GM18498 (cell line): ENCODE measurements at regions not wholly inside any gene's neighbourhood (a gene's known extent, or its start where the extent isn't known, plus 50 kb on each side); places are given as distances from the start of the nearest gene placed in this dataset.
"Not testable (repeated sequence)": the region's sequence is repeated elsewhere in the genome, so short reads cannot be mapped to it uniquely, and the experiment has no call there.

Experiments
- ATAC-seq: cut with Tn5 transposase; IDR thresholded peaks from one replicate; pipeline ENCODE4 v1.9.1; 2021; ENCODE audit warnings: mild to moderate bottlenecking, moderate library complexity; ENCODE audit not compliant: unreplicated experiment

DNA sequence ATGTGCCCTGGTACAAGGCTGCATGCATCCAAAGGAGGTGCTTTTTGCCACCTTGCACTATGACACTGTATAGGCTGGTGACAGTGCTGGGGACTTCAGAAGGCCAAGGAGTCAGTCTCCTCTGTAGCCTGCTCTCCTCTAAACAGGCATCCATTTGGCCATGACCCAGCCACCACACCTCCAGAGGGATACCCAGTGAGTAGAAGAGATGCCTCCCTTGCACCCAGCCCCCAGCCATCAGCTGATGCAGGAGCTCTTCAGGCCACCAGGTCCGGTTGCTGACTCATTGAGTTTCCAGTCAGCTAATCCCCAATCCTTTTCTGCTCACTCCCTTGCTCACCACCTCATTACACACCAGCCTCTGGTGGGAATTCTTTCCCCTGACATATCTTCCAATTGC lies 99.8 kb downstream of the PJA1 start:
- no peak for ATAC-seq

DNA sequence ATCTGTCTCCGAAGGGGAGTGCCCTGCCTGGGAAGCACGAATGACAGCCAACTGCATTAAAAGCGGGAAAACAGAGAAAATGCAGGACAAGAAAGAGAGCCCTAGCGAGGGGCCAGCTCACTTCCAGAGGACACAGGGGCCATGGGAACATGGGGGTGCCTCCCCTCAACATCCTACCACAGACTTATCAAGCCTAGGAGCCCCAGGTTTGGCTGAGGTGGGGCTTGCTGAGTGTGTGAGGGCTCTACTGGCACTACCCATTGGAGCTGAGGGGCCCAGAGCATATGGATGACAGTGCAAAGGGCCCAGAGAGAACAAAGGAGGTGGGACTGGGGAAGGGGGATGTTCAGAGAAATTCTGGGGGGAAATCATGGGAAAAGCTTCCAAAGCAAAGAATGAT lies 101.8 kb downstream of the PJA1 start:
- no peak for ATAC-seq

DNA sequence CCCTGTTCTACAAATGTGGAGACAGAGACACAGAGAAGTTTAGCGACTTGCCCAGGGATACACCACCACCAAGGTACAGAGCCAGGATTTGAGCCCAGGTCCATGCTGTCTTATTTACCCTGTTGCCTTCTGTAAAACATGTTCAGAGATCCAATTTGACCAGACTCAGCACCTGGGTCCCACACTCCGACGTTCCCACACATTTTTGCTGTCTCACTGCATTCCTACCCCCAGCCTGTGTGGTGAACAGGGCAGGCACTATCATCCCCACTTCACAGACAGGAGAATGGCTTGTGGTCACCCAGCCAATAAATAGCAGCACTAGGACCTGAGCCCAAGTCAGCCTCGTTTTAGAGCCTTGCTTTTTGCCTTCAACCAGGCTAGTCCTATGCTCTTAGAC lies 102.8 kb downstream of the PJA1 start:
- ATAC-seq, result no peak

DNA sequence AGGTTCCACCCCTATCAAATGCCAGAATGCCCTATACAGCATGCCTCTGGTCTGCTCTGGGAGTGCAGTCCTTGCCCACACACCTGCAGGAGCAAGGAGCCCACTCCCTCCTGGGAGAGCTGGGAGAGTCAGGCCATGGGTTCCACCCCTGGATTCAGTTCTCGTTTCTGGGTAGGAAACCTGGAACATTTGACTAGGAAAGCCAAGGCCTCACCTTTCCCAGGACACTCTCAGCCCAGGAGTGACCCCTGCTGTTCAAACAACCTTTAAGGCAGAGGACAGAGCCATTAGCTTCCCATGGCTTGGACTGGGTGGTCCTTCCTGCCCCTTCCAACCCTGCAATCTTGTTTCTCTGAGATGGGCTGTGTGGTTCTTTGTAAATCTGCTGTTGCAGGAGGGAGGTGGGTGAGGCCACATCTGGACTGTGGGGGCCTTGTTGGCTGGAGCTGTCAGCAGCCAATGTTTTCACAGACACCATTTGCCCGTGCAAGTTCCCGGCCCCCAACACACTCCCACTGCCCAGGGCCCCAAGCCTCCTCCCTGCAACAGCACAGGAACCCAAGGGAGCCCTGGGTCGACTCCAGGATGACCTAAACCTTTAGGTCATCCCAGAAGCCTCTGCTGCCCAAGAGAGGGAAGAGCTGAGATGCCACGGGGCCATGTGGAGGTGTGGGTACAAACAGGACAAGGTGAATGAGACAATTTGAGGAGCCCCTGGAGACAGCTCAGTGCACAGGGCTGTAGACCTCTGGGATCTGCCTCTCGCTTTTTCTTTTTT lies 104.4 kb downstream of the PJA1 start:
- ATAC-seq, result no peak

DNA sequence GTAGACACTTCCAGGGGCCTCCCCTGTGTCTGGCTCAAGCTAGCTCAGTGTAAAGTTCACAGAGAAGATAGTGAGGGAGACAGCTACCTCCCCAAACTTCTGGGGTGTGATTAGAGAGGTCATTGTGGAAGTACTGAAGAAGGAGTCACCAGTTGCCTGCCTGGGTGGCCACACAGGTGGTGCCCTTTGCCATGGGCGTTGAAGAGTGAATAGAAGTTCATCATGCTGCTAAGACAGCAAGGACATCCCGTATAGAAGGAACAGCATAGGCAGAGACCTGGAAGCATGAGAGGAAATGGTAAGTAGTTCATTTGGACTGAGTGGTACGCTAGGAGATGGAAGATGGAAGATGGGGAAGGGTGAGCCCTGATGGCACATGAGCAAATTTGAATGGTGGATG lies 110.1 kb downstream of the PJA1 start:
- ATAC-seq, result no peak

DNA sequence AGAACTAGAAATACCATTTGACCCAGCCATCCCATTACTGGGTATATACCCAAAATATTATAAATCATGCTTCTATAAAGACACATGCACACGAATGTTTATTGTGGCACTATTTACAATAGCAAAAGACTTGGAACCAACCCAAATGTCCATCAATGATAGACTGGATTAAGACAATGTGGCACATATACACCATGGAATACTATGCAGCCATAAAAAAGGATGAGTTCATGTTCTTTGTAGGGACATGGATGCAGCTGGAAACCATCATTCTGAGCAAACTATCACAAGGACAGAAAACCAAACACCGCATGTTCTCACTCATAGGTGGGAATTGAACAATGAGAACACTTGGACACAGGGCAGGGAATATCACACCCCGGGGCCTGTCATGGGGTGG lies 110.8 kb downstream of the PJA1 start:
- not testable (repeated sequence) for ATAC-seq

DNA sequence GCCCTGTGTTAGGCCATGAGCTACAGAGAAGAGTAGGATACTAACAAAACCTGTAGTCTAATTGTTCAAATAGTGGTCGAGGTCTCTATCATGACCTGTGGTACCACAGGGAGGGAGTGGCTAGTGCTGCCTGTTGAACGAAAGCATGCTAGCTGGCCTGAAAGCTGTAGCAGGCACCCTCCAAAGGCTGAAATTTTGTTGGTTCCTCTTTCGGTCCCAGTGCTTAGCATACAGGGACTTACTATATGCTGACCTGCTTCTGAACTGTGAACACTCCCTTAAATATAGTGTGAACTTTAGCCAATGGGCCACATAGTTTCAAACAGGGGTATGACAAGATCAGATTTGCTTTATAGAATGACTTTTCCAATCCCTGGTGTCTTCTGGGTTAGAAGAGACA lies 113.4 kb downstream of the PJA1 start:
- no peak for ATAC-seq

DNA sequence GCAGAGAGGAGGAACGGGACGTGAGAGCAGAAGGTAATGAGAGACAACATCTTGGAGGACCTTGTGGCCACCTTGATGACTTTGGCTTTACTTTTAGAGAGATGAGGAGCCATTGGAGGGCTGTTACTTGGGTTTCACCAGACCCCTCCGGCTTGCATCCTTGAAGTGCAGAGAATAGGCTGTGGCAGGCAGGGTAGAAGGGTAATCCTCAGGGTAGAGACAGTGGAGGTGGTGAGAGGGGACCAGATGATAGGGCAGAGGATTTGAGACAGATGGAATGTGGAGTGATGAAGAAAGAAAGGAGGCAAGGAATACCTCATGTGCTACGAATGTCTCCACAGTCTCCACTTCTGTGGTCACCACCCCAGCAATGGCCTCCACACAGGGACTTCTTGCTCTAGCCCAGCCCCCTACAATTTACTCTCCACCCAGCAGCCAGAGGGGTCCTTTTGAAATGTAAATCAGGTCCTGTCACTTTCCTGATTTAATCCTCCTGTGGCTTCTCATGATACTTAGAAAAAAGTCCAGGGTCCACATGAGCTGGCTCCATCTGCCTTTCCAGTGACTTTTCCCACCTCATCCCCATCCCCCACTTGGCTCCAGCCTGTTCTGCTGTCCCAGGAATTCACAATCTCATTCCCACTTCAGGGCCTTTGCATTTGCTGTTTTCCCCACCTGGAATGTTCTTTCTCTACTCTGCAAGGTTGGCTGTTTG lies 115.0 kb downstream of the PJA1 start:
- ATAC-seq, result no peak

DNA sequence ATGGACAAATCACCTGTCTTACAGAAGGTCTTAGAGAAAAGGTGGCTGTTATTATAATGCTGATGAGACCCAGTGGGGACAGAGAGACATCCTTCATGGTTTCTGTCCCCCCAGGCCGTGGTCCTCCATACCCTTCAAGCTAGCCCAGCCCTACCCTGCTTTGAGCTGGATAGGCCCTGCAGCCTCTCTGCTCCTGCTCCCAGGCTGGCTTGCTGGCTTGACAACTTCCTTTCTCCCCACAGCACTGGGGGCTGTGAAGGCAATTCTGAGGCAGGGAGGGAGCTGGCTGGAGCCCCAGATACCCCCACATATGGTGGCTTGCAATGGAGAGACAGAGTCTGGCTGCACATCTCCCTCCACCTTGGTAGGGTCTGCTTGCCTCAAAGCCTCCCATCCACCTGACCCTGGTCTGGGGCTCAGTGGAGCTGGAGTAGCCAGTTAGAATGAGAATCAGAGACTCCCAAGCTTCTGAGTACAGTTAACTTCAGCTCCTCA lies 118.2 kb downstream of the PJA1 start:
- ATAC-seq, result no peak

DNA sequence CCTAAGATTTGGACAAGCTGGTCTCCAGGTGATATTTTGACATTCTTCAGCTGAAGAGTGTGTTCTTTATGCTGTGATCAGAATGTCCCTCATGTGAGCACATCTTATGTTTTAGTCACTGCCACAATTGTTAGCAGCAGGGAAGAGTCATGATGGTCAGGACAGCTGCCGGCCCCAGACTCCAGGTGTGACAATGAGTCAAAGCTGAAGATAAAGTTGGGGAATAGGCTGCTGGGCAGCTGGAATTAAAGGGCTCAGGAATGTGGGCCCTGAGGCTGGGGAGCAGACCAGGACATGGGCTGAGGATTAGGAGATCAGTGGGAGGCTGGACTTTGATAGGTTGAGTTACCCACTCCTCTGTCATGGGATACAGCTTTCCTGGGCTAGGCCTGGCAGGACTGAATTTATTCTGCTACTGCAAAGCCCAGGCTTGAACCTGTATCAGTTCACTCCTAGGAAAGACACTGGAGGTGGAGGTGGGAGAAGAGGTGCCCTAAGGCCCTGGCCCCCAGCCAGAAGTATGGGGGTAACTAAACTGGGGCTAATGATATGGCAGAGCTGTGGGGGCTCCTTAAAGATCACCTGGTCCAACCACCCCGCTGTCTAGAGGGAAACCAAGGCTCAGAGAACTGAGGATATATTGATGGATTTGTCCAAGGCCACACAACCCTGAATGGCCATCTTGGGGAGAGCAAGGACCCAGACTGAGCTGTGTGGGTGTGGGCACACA lies 119.5 kb downstream of the PJA1 start:
- no peak for ATAC-seq

DNA sequence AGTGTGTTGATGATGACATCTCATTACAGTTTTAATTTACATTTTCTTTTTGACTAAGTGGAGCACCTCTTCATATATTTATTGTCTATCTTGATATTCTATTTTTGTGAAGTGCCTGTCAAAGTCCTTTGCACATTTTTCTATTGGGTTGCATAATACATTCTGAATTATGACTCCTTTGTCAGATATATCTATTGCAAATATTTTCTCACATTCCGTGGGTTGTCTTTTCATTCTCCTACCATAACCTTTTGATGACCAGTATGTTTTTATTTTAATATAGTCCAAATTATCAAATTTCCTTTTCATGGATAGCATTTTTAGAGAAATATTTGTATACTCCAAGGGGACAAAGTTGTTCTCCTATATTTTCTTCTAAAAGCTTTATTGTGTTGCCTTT lies 126.4 kb downstream of the PJA1 start:
- ATAC-seq, result no peak

DNA sequence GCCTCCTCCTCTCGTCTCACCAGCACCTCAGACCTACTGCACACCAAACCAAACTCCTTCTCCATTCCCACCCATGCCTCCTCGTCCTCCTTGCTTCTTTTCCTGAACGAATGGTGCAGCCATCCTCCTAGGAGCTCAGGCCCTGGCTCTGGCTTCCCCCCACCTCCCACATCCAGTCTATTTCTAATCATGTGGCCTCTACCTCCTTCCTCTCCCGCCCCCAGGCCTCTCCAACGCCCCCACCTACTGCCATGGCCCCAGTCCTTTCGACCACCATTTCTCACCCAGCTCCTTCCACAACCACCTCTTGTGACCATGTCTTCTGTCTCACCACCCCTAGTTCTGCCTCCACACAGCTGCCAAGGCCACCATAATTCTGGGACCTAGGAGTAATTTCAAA lies 127.1 kb downstream of the PJA1 start:
- no peak for ATAC-seq

DNA sequence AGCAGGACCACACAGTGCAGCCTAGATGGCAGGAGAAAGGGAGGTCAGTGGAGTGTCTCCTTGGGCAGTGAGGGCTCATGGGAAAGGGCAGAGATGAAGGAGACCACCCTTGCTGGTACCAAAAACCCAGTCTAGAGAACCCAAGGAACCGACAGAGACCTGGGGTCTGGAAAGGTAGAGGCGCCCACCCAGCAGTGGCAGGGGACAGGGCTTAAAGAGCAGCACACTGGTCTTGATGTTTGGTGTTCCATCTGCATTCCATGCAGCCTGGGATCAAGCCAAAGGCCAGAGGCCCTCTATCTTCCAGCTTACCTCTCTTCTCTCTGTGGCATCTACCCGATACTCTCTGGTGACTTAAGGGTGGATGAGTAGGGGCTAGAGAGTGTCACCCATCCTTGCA lies 127.5 kb downstream of the PJA1 start:
- ATAC-seq, result no peak

DNA sequence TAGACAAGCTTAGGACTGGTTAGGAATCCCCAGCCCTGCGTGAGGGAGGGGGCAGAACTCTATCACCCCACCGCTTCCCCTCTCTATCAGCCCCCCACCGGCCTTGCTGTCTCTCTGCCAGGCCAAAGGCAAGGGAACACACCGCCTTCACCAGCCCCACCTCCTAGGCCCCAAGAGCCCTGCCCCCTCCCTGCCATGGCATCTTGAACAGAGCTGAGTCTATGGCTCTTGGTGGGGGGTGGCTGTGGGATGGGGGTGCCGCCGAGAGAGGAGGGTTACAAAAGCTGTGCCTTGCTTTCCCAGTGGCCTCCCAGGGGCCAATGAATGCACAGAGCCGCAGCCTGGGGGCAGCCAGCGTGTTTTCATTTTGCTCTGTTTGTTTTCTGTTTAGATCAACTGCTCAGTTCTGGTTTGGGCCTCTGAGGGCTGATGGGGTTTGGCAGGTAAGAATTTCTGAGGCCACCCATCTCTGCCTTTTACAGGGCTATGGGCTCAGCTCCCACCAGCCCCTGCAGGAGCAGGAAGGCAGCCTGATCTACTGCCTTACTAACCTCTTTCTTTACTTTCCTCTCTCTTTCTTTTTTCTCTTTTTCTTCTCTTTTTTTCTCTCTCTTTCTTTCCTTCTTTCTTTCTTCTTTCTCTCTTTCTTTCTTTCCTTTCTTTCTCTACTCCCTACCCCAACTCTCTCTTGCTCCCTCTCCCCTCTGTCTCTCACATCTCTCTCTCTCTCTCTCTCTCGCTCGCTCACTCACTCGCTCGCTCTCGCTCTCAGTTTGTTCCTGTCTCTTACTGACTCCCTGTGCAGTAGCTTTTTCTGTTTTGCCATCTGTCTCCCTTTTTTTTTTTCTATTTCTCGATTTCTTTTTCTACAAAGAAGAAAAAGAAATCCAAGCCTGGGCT lies 128.3 kb downstream of the PJA1 start:
- no peak for ATAC-seq

DNA sequence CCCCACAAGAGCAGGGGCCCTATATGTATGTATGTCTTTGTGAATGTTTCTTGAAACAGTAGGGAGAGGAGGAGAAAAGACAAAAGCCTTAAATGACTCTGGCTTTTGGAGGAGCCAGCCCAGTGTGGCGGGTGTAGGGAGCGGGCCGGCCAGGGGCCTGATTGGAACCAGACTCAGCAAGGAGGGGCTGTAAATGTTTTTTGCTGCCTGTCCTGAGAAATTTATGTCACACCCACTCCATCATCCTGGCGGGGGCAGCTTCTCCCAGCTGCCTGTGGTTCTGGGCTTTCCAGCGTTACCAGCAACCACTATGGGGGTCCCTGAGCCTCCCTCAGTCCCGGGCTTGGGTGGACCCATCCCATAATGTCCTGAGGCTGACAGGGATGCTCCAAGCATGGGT lies 130.8 kb downstream of the PJA1 start:
- ATAC-seq, result no peak

DNA sequence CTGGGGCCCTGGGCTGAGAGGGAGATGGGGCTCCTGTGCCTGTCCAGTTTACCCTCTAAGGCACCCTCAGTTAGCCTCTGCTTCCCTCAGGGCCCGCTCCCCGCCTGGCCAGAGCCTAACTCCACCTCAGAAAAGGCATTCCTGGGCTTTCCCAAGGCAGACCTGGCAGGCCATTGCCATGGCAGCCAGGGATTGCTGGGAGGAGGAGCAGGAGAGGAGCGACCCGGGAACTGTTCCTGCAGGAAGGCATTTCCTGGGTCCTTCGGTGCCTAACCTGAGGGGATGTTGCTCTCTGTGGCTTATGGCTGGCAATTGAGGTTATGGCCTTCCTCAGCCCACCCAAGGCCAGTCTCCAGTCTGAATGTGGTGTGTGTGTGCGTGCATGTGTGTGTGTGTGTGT lies 131.3 kb downstream of the PJA1 start:
- ATAC-seq, result no peak

DNA sequence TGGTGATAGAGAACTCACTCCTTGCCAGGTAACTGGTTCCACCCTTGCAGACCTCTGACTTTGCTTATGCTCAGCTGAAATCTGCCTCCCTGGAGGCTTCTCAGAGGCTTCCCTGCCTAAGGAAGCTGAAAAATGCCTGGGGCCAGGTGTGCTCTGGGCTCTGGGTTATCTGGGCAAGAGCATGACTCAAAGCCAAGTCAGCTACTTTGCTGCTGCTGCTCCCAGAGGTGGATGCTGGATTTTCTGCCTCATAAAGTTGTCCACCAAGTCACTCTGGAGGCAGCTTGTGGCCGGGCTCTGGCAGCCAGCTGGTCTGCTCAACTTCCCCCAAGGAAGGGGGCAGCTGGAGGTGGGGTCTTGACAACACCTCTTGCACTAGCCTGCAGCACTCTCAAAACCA lies 132.7 kb downstream of the PJA1 start:
- no peak for ATAC-seq

DNA sequence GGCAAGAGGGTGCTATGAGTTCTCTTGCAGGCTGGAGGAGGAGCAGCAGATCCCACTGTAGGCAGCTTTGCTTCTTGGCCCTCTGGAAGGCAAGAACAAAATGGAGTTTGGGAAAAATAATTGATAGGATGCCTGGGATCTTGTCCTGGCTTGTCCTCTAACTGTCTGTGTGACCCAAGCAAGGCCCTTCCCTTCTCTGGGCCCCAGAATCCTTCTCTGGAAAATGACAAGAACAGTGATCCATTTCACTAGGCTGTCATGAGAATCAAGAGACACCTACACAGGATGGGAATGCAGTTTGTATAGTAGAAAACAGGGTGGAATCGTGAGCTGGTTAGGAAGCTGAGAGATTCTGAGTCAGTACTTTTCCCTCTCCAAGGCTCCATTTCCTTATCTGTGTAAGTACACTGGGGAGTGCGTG lies 133.3 kb downstream of the PJA1 start:
- ATAC-seq, result no peak

DNA sequence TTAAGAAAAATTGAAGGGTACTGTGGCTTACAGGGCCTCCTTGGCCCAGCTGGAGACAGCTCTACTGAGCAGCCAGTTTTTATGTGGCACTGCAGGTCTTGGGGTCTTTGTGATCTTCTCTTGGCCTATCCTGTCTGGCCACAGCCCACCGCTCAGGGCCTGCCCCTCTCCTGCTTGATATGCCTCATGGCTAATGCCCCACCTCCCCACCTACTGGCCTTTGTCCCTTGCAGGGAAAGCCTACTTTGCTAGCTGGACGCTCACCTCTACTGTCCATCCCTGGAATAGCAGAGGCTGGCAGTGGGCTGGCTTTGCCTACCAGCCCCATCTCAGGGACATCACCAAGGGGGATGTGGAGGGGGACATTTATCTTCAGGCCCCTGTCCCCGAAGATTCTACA lies 134.1 kb downstream of the PJA1 start:
- ATAC-seq, result no peak

DNA sequence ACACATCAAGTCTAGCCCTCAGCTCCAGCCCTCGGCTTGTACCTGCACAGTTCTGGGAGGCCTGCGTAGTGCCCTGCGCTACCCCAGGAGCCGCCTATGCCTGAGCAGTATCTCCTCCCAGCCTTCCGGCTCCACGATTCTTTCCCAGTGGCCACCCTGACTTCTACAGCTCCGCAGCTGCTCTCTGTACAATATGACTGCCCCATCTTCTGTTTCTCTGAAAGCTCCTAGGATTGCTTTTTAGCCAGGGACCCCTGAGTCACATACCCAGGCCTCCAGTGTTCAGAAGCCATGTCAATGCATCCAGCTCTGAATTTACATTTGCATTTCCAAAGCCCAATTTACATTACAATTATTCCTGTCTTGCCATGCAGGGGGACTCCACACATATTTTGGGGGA lies 135.5 kb downstream of the PJA1 start:
- ATAC-seq, result no peak

DNA sequence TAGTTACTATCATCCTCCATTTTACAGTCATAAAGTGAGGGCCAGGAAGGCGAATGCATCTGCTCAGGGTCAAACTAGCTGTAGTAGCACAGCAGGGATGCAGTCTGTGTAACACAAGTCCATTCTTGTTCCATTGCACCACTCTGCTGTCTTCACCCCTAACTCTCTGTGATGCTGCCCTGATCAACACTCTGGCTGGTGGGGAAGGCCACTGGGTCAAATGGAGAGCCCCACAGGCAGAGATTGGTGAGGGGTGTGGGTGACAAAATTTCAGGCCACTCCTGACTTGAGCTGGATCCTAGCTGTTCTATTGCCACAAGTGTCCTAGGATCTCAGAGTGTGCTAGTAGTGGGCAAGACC lies 136.5 kb downstream of the PJA1 start:
- ATAC-seq, result no peak
